ENCODE measurements at regions not wholly inside any gene's neighbourhood (a gene's known extent, or its start where the extent isn't known, plus 50 kb on each side); places are given as distances from the start of the nearest gene placed in this dataset.

- TF ChIP-seq ZNF530 (tag by site-specific recombination; IDR thresholded peaks at IDR 0.05; ENCODE audit: low read depth), result no peak
- TF ChIP-seq PBX3 (CRISPR knock-in tag; IDR thresholded peaks at IDR 0.05), result no peak
- no peak for TF ChIP-seq ZNF792 (tag by site-specific recombination; IDR thresholded peaks at IDR 0.05)
- TF ChIP-seq, protein P1, sequence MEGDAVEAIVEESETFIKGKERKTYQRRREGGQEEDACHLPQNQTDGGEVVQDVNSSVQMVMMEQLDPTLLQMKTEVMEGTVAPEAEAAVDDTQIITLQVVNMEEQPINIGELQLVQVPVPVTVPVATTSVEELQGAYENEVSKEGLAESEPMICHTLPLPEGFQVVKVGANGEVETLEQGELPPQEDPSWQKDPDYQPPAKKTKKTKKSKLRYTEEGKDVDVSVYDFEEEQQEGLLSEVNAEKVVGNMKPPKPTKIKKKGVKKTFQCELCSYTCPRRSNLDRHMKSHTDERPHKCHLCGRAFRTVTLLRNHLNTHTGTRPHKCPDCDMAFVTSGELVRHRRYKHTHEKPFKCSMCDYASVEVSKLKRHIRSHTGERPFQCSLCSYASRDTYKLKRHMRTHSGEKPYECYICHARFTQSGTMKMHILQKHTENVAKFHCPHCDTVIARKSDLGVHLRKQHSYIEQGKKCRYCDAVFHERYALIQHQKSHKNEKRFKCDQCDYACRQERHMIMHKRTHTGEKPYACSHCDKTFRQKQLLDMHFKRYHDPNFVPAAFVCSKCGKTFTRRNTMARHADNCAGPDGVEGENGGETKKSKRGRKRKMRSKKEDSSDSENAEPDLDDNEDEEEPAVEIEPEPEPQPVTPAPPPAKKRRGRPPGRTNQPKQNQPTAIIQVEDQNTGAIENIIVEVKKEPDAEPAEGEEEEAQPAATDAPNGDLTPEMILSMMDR (tag by site-specific recombination; IDR thresholded peaks at IDR 0.05), result no peak
- no peak for TF ChIP-seq MYNN (tag by site-specific recombination; IDR thresholded peaks at IDR 0.05; ENCODE audit: borderline replicate concordance)
- no peak for TF ChIP-seq ZNF169 (tag by site-specific recombination; IDR thresholded peaks at IDR 0.05)
- TF ChIP-seq IKZF3 (tag by site-specific recombination; IDR thresholded peaks at IDR 0.05), result no peak
- TF ChIP-seq YY1 (tag by site-specific recombination; IDR thresholded peaks at IDR 0.05), result no peak
- no peak for TF ChIP-seq ZBTB21 (tag by site-specific recombination; IDR thresholded peaks at IDR 0.05)
- no peak for TF ChIP-seq ATF2 (tag by site-specific recombination; IDR thresholded peaks at IDR 0.05; ENCODE audit: low read depth)
- TF ChIP-seq ZNF639 (tag by site-specific recombination; IDR thresholded peaks at IDR 0.05), result no peak
- TF ChIP-seq MZF1 (tag by site-specific recombination; IDR thresholded peaks at IDR 0.05; ENCODE audit: borderline replicate concordance), result no peak
Observed at GRCh38 chr9:129494113-129494789, 126.7 kb downstream of the C9orf50 start.
